H1 (cell line): ENCODE measurements at regions not wholly inside any gene's neighbourhood (a gene's known extent, or its start where the extent isn't known, plus 50 kb on each side); places are given as distances from the start of the nearest gene placed in this dataset.

ENCODE experiments used
- CTCF ChIA-PET: fragments of 300-600 bp; sonication (Branson Sonifier 250); formaldehyde crosslinking; loops from one replicate; lab custom pipeline; 2021; ENCODE audit not compliant: partially characterized antibody; lab: Charles Lee
- POLR2A ChIA-PET: fragments of 300-600 bp; sonication (Branson Sonifier 250); formaldehyde crosslinking; loops from one replicate; lab custom pipeline; 2021; ENCODE audit warnings: inconsistent platforms; ENCODE audit not compliant: partially characterized antibody; lab: Charles Lee
- DNase-seq, 2 experiments: peaks; one replicate each; pipeline versions ENCODE4 v3.0.0 to v3.0.0-alpha.2; 2010 to 2022; ENCODE audit warnings: low spot score in 2 of 2, low read depth in 1 of 2, mixed read lengths in 1 of 2
- FAIRE-seq: peaks from 2 replicates; lab custom pipeline; 2011; peaks lifted over from hg19 to GRCh38; lab: Jason Lieb, UNC
- H2AFZ ChIP-seq: 2 replicates; pipeline ENCODE4 v1.8.1; 2012; ENCODE audit warnings: low read length, inconsistent platforms
- H2AK5ac ChIP-seq: 2 replicates; pipeline ENCODE4 v1.6.1; 2013; ENCODE audit warnings: low read depth, low read length
- H2BK120ac ChIP-seq: replicated peaks from 2 replicates; pipeline ENCODE3; 2013; ENCODE audit warnings: low read depth, low read length, inconsistent platforms
- H2BK12ac ChIP-seq: 2 replicates; pipeline ENCODE4 v1.6.1; 2013; ENCODE audit warnings: low read depth, low read length
- H2BK15ac ChIP-seq: 2 replicates; pipeline ENCODE4 v1.6.1; 2013; ENCODE audit warnings: low read length
- H2BK20ac ChIP-seq: 2 replicates; pipeline ENCODE4 v1.6.1; 2013; ENCODE audit warnings: low read length
- H2BK5ac ChIP-seq: 2 replicates; pipeline ENCODE4 v1.6.1; 2013; ENCODE audit warnings: low read depth, low read length
- H3K14ac ChIP-seq: 2 replicates; pipeline ENCODE4 v1.6.1; 2013; ENCODE audit warnings: inconsistent platforms; ENCODE audit not compliant: insufficient read length
- H3K18ac ChIP-seq: 2 replicates; pipeline ENCODE4 v1.6.1; 2013; ENCODE audit warnings: low read length; ENCODE audit errors: extremely low read depth
- H3K23ac ChIP-seq: 2 replicates; pipeline ENCODE4 v1.6.1; 2013; ENCODE audit warnings: inconsistent platforms; ENCODE audit not compliant: insufficient read length
- H3K23me2 ChIP-seq: 2 replicates; pipeline ENCODE4 v1.6.1; 2013; ENCODE audit warnings: low read depth, low read length
- H3K27ac ChIP-seq: 2 replicates; pipeline ENCODE4 v1.6.1; 2011; ENCODE audit warnings: low read depth, low read length, inconsistent platforms
- H3K27me3 ChIP-seq, 4 experiments: replicated peaks in 1 of 4; 1 replicate in 1 of 4; 2 replicates in 3 of 4; pipeline versions ENCODE4 v1.6.1 to v1.8.1; 2011 to 2013; ENCODE audit warnings: low read length in 3 of 4, mild to moderate bottlenecking in 3 of 4, inconsistent platforms in 2 of 4, mixed read lengths in 2 of 4, moderate library complexity in 1 of 4; ENCODE audit not compliant: control insufficient read depth in 3 of 4, insufficient read depth in 3 of 4; ENCODE audit errors: extremely low read depth in 1 of 4
- H3K36me3 ChIP-seq, 4 experiments: 2 replicates each; pipeline versions ENCODE4 v1.6.1 to v1.8.1; 2011 to 2013; ENCODE audit warnings: mild to moderate bottlenecking in 4 of 4, low read length in 3 of 4, moderate library complexity in 2 of 4, control low read depth in 1 of 4, inconsistent platforms in 1 of 4; ENCODE audit not compliant: insufficient read depth in 4 of 4, control insufficient read depth in 2 of 4
- H3K4ac ChIP-seq: replicated peaks from 2 replicates; pipeline ENCODE3; 2013; ENCODE audit warnings: low read length, low read depth, mixed read lengths, inconsistent platforms; ENCODE audit not compliant: insufficient read length
- H3K4me1 ChIP-seq, 4 experiments: replicated peaks in 1 of 4; 1 replicate in 1 of 4; 2 replicates in 3 of 4; pipeline versions ENCODE4 v1.6.1 to v1.8.1; 2011 to 2013; ENCODE audit warnings: low read length in 3 of 4, inconsistent platforms in 2 of 4, mixed read lengths in 1 of 4; ENCODE audit not compliant: insufficient read depth in 4 of 4, control insufficient read depth in 3 of 4
- H3K4me2 ChIP-seq, 2 experiments: 2 replicates each; pipeline versions ENCODE4 v1.6.1 to v1.8.1; 2011 to 2013; ENCODE audit warnings: low read depth in 2 of 2, low read length in 2 of 2, control low read depth in 1 of 2, inconsistent platforms in 1 of 2, mild to moderate bottlenecking in 1 of 2; ENCODE audit not compliant: insufficient read depth in 1 of 2
- H3K4me3 ChIP-seq, 4 experiments: fragments of 200-600, 300-600 bp in 1 of 4; sonication (generic), shearing (Covaris generic), sonication (Bioruptor Twin) in 1 of 4; 2 replicates each; pipeline versions ENCODE4 v1.5.1 to v1.8.1; 2011 to 2016; ENCODE audit warnings: low read length in 4 of 4, low read depth in 3 of 4, control low read depth in 2 of 4, inconsistent platforms in 2 of 4, mild to moderate bottlenecking in 2 of 4, mixed read lengths in 1 of 4, moderate library complexity in 1 of 4; ENCODE audit not compliant: insufficient read depth in 2 of 4; ENCODE audit errors: extremely low read depth in 1 of 4
- H3K56ac ChIP-seq: replicated peaks from 2 replicates; pipeline ENCODE3; 2013; ENCODE audit warnings: low read depth, mild to moderate bottlenecking, mixed read lengths, low read length, inconsistent platforms; ENCODE audit not compliant: insufficient read length
- H3K79me1 ChIP-seq: 2 replicates; pipeline ENCODE4 v1.6.1; 2013; ENCODE audit warnings: low read depth, low read length, control low read depth
- H3K79me2 ChIP-seq, 2 experiments: 2 replicates each; pipeline versions ENCODE4 v1.6.1 to v1.8.1; 2012 to 2013; ENCODE audit warnings: low read length in 2 of 2, mild to moderate bottlenecking in 2 of 2, inconsistent platforms in 1 of 2; ENCODE audit not compliant: insufficient read depth in 2 of 2, control insufficient read depth in 1 of 2
- H3K9ac ChIP-seq, 4 experiments: replicated peaks in 1 of 4; 1 replicate in 1 of 4; 2 replicates in 3 of 4; pipeline versions ENCODE4 v1.6.1 to v1.8.1; 2011 to 2013; ENCODE audit warnings: low read depth in 3 of 4, low read length in 3 of 4, control low read depth in 2 of 4, mild to moderate bottlenecking in 2 of 4, moderate library complexity in 2 of 4, inconsistent platforms in 1 of 4; ENCODE audit errors: extremely low read depth in 1 of 4
- H3K9me3 ChIP-seq, 2 experiments: 2 replicates each; pipeline versions ENCODE4 v1.6.1 to v1.8.1; 2012 to 2013; ENCODE audit warnings: mild to moderate bottlenecking in 2 of 2, moderate library complexity in 2 of 2, control low read depth in 1 of 2, inconsistent platforms in 1 of 2, low read depth in 1 of 2, low read length in 1 of 2, mixed read lengths in 1 of 2; ENCODE audit not compliant: insufficient read depth in 2 of 2
- H4K20me1 ChIP-seq, 2 experiments: replicated peaks in 1 of 2; 2 replicates each; pipeline versions ENCODE3 to v1.8.1; 2011 to 2013; ENCODE audit warnings: inconsistent platforms in 2 of 2, low read length in 2 of 2, mild to moderate bottlenecking in 1 of 2; ENCODE audit not compliant: insufficient read depth in 2 of 2, control insufficient read depth in 1 of 2
- H4K5ac ChIP-seq: 2 replicates; pipeline ENCODE4 v1.6.1; 2013; ENCODE audit warnings: low read length, low read depth, mixed read lengths, inconsistent platforms; ENCODE audit not compliant: insufficient read length
- H4K8ac ChIP-seq: 2 replicates; pipeline ENCODE4 v1.8.0; 2013; ENCODE audit warnings: mild to moderate bottlenecking, moderate library complexity, low read length, inconsistent platforms; ENCODE audit not compliant: insufficient read depth; ENCODE audit errors: extremely low read depth
- H4K91ac ChIP-seq: replicated peaks from 2 replicates; pipeline ENCODE3; 2013; ENCODE audit warnings: low read length, mixed read lengths, inconsistent platforms; ENCODE audit not compliant: insufficient read length
- ASH2L ChIP-seq: fragments of 200-600, 300-600 bp; sonication (generic); IDR thresholded peaks from one replicate; pipeline ENCODE4 v1.7.1; 2017; ENCODE audit warnings: low read length
- ATF3 ChIP-seq: IDR thresholded peaks from 2 replicates; pipeline ENCODE4 v1.6.1; 2011; ENCODE audit warnings: low read depth, mild to moderate bottlenecking, low read length; ENCODE audit not compliant: insufficient read depth
- BCL11A ChIP-seq, 2 experiments: IDR thresholded peaks; one replicate each; pipeline ENCODE4 v1.6.1; 2011; ENCODE audit warnings: low read depth in 2 of 2, low read length in 2 of 2, mild to moderate bottlenecking in 2 of 2
- CEBPB ChIP-seq: IDR thresholded peaks from 2 replicates; pipeline ENCODE4 v1.6.1; 2012; ENCODE audit warnings: low read depth, low read length
- EGR1 ChIP-seq: IDR thresholded peaks from 2 replicates; pipeline ENCODE4 v1.6.1; 2011; ENCODE audit warnings: low read depth, low read length, borderline replicate concordance
- EP300 ChIP-seq, 2 experiments: IDR thresholded peaks; 1 replicate in 1 of 2; 2 replicates in 1 of 2; pipeline ENCODE4 v1.6.1; 2011 to 2012; ENCODE audit warnings: low read depth in 2 of 2, low read length in 2 of 2, mild to moderate bottlenecking in 2 of 2, borderline replicate concordance in 1 of 2, inconsistent platforms in 1 of 2, moderate library complexity in 1 of 2
- FOSL1 ChIP-seq: IDR thresholded peaks from 2 replicates; pipeline ENCODE4 v1.6.1; 2011; ENCODE audit warnings: mild to moderate bottlenecking, low read depth, low read length, moderate library complexity; ENCODE audit not compliant: insufficient read depth
- NRF1 ChIP-seq: IDR thresholded peaks from 2 replicates; pipeline ENCODE4 v1.6.1; 2011; ENCODE audit warnings: mild to moderate bottlenecking, low read depth, low read length, improper control_type of control experiment
- POU5F1 ChIP-seq: IDR thresholded peaks from 2 replicates; pipeline ENCODE4 v1.6.1; 2011; ENCODE audit warnings: low read depth, mild to moderate bottlenecking, low read length, moderate library complexity
- RFX5 ChIP-seq: IDR thresholded peaks from 2 replicates; pipeline ENCODE4 v1.6.1; 2011; ENCODE audit warnings: low read depth, low read length, improper control_type of control experiment, borderline replicate concordance
- SAP30 ChIP-seq: fragments of 300-600 bp; sonication (generic); IDR thresholded peaks from 2 replicates; pipeline ENCODE4 v1.7.1; 2012; ENCODE audit warnings: low read length, moderate library complexity, mild to moderate bottlenecking, inconsistent platforms; ENCODE audit not compliant: insufficient read depth, insufficient replicate concordance
- SIRT6 ChIP-seq: IDR thresholded peaks from one replicate; pipeline ENCODE4 v1.7.1; 2012; ENCODE audit warnings: low read length, inconsistent platforms
- SP1 ChIP-seq: IDR thresholded peaks from 2 replicates; pipeline ENCODE4 v1.6.1; 2011; ENCODE audit warnings: low read depth, low read length
- SP4 ChIP-seq: IDR thresholded peaks from 2 replicates; pipeline ENCODE4 v1.6.1; 2012; ENCODE audit warnings: low read length, inconsistent platforms
- SUZ12 ChIP-seq: fragments of 200-600 bp; sonication (generic); IDR thresholded peaks from 2 replicates; pipeline ENCODE4 v1.6.1; 2012; ENCODE audit warnings: mild to moderate bottlenecking, inconsistent platforms, low read length, moderate library complexity, mixed read lengths
- TCF12 ChIP-seq: IDR thresholded peaks from 2 replicates; pipeline ENCODE4 v1.6.1; 2011; ENCODE audit warnings: low read depth, mild to moderate bottlenecking, low read length
- WGBS, 2 experiments: shearing (Covaris generic) in 1 of 2; methylation state at CpG; one replicate each; pipeline versions ENCODE4 v1.1.6 to v1.1.7; 2013 to 2015; ENCODE audit warnings: low lambda C conversion rate in 2 of 2, mixed read lengths in 2 of 2, inconsistent platforms in 1 of 2, low coverage in 1 of 2, missing lambda C conversion rate in 1 of 2; ENCODE audit not compliant: insufficient replicate concordance in 2 of 2, insufficient coverage in 1 of 2, insufficient read length in 1 of 2; ENCODE audit errors: extremely low coverage in 1 of 2, missing lambda C conversion rate in 1 of 2; 5-methylcytosine and 5-hydroxymethylcytosine counted together

GRCh38 chr3:43958973-43959372, 268.2 kb downstream of the ABHD5 start:
- H3K4me2 ChIP-seq, result no peak overlapping the region
- H3K79me1 ChIP-seq, result no peaks in the 10 kb centered on the region
- H3K27ac ChIP-seq, result no peak overlapping the region
- H2AK5ac ChIP-seq, result no peak overlapping the region
- peaks cover 3 to 12% (median 5%) of the 10 kb centered on the region in 4 experiments; a peak in 5 of 7 replicates for H3K4me1 ChIP-seq
- no peaks in the 10 kb centered on the region for H3K9me3 ChIP-seq
- no peak overlapping the region for H2BK15ac ChIP-seq
- 84% methylated on average over 3 of the region's 3 CpGs; no CpG with 5 or more reads in 1 of the 2 experiments for WGBS, 2 experiments
- FAIRE-seq (no peak), DNase-seq (no peak)
- H3K23me2 ChIP-seq, result no peaks in the 10 kb centered on the region; the same call in 1 of the 2 replicates
- H3K79me2 ChIP-seq, result no peaks in the 10 kb centered on the region
- H3K4me3 ChIP-seq, result no peak overlapping the region
- no peak overlapping the region for H2AFZ ChIP-seq
- H3K18ac ChIP-seq, result no peak overlapping the region
- no peak overlapping the region for H4K5ac ChIP-seq
- no peak overlapping the region for H3K23ac ChIP-seq
- no peaks in the 10 kb centered on the region for H3K27me3 ChIP-seq
- H2BK12ac ChIP-seq, result no peak overlapping the region
- no peak overlapping the region for H2BK5ac ChIP-seq
- no peak overlapping the region for H3K4ac ChIP-seq
- H3K14ac ChIP-seq, result no peak overlapping the region
- H4K91ac ChIP-seq, result no peak overlapping the region
- ChIA-PET CTCF (interaction anchor here (1.4 kb wide), 1 partner anchor 103 kb away, joined by 6 read pairs; no protein-coding TSS in a partner anchor), POLR2A (no interaction called here)
- no peak overlapping the region for H3K9ac ChIP-seq
- H4K8ac ChIP-seq, result no peak overlapping the region
- H2BK20ac ChIP-seq, result no peak overlapping the region
- no peaks in the 10 kb centered on the region for H4K20me1 ChIP-seq
- no peak overlapping the region for H3K56ac ChIP-seq
- no peak overlapping the region for H2BK120ac ChIP-seq
- H3K36me3 ChIP-seq, result no peaks in the 10 kb centered on the region
- TF ChIP-seq EGR1 (no peak), TCF12 (no peak), SUZ12 (no peak), SAP30 (no peak), FOSL1 (no peak), POU5F1 (no peak), ASH2L (no peak), RFX5 (no peak), SIRT6 (no peak), CEBPB (no peak), NRF1 (no peak), BCL11A (IDR thresholded peaks at IDR 0.05; ENCODE audit: low read depth in 2 of 2, low read length in 2 of 2) (no peak), EP300 (IDR thresholded peaks at IDR 0.05; ENCODE audit: borderline replicate concordance in 1 of 2, low read depth in 2 of 2, low read length in 2 of 2) (no peak), ATF3 (no peak), SP1 (no peak), SP4 (no peak)
